H1 (cell line): ENCODE measurements at regions not wholly inside any gene's neighbourhood (a gene's known extent, or its start where the extent isn't known, plus 50 kb on each side); places are given as distances from the start of the nearest gene placed in this dataset.

ENCODE experiments used
- ASH2L ChIP-seq: fragments of 200-600, 300-600 bp; sonication (generic); IDR thresholded peaks from one replicate; pipeline ENCODE4 v1.7.1; 2017; ENCODE audit warnings: low read length
- ATF2 ChIP-seq: IDR thresholded peaks from 2 replicates; pipeline ENCODE4 v1.6.1; 2012; ENCODE audit warnings: low read length, inconsistent platforms
- GABPA ChIP-seq: IDR thresholded peaks from 2 replicates; pipeline ENCODE4 v1.6.1; 2011; ENCODE audit warnings: mild to moderate bottlenecking, low read length, moderate library complexity, borderline replicate concordance; ENCODE audit not compliant: insufficient read depth
- SAP30 ChIP-seq: fragments of 300-600 bp; sonication (generic); IDR thresholded peaks from 2 replicates; pipeline ENCODE4 v1.7.1; 2012; ENCODE audit warnings: low read length, moderate library complexity, mild to moderate bottlenecking, inconsistent platforms; ENCODE audit not compliant: insufficient read depth, insufficient replicate concordance
- SIX5 ChIP-seq: IDR thresholded peaks from 2 replicates; pipeline ENCODE4 v1.6.1; 2011; ENCODE audit warnings: mild to moderate bottlenecking, low read depth, low read length
- SP2 ChIP-seq: IDR thresholded peaks from 2 replicates; pipeline ENCODE4 v1.6.1; 2012; ENCODE audit warnings: mild to moderate bottlenecking, low read length, inconsistent platforms

GRCh38 chr13:111476197-111476596 lies 155.8 kb downstream of the TEX29 start (continued):
- TF ChIP-seq ATF2 (no peak), GABPA (no peak), ASH2L (no peak), SP2 (no peak), SIX5 (no peak), SAP30 (no peak)
